ENCODE measurements at regions not wholly inside any gene's neighbourhood (a gene's known extent, or its start where the extent isn't known, plus 50 kb on each side); places are given as distances from the start of the nearest gene placed in this dataset.
"Not testable (repeated sequence)": the region's sequence is repeated elsewhere in the genome, so short reads cannot be mapped to it uniquely, and the experiment has no call there.

GRCh38 chr7:3135626-3136025, 92.0 kb upstream of the CARD11 start:
- no peak for DNase-seq (ENCODE audit: low read depth)
- H3K4me3 ChIP-seq (ENCODE audit: low read depth, low read length), result no peak overlapping the region
- no peak for TF ChIP-seq CTCF (IDR thresholded peaks at IDR 0.05; ENCODE audit: low read depth, low read length, missing control alignments)

DNA sequence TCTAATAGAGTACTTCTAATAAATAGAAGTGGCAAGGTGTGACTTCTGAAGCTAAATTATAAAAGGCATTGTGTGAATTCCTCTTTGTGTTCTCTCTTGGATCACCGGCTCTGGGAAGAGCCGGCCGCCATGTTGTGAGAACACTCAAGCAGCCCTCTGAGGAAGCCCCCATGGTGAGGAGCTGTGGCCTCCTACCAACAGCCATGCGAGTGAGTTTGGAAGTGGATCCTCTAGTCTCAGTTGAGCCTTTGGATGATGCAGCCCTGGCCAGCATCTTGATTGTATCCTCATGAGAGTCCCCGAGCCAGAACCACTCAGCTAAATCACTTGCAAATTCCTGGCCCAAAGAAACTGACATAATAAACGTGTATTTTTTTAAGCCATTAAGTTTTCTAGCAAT, 94.5 kb upstream of the CARD11 start:
- no peak for DNase-seq (ENCODE audit: low read depth)
- no peak for TF ChIP-seq CTCF (IDR thresholded peaks at IDR 0.05; ENCODE audit: low read depth, low read length, missing control alignments)
- no peak overlapping the region for H3K4me3 ChIP-seq (ENCODE audit: low read depth, low read length)

DNA sequence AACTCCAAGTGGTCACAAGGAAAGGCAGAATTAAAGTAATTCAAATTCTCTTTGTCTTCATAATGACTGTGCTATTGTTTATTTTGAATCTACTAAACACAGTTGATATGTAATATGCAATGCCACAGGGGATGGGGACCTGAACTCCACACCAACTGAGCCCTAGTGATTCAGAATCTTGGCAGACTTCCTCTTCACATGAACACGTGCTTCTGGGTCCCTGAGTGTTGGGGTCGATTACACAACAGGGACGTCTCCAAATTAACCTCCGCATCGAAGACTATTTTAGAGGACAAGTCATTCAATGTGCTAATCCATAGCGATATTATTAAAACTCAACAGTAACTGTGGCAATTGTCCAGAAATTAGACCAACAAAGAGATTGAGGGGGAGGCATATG, 95.3 kb upstream of the CARD11 start:
- DNase-seq (ENCODE audit: low read depth), result no peak
- no peak for TF ChIP-seq CTCF (IDR thresholded peaks at IDR 0.05; ENCODE audit: low read depth, low read length, missing control alignments)

DNA sequence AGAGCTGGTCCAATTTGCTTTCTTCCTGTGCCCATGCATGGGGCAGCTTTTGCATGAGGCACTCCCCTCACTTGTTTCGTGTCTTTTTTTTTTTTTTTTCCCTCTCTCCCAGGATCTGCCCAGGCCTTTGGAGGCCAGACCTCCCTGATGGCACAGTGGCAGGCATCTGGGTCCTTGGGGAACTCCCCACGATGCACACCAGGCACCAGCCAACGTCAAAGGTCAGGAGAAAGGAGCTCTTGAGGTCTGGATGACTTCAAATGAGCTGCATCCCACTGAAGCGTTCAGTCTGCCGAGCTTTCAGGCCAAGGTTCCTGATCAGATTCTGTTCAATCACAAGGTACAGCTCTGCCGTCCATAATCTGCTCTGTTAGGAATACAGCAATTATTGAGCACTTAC, 97.2 kb upstream of the CARD11 start:
- DNase-seq (ENCODE audit: low read depth), result no peak
- no peak for TF ChIP-seq CTCF (IDR thresholded peaks at IDR 0.05; ENCODE audit: low read depth, low read length, missing control alignments)
- no peak overlapping the region for H3K4me3 ChIP-seq (ENCODE audit: low read depth, low read length)

More for the DNA sequence above, 95.3 kb upstream of the CARD11 start:
- no peak overlapping the region for H3K4me3 ChIP-seq (ENCODE audit: low read depth, low read length)

- H3K4me3 ChIP-seq (ENCODE audit: low read depth, low read length), result no peak overlapping the region
- no peak for DNase-seq (ENCODE audit: low read depth)
- TF ChIP-seq CTCF (IDR thresholded peaks at IDR 0.05; ENCODE audit: low read depth, low read length, missing control alignments), result no peak
Measured at GRCh38 chr7:3141326-3141725, 97.7 kb upstream of the CARD11 start.

DNA sequence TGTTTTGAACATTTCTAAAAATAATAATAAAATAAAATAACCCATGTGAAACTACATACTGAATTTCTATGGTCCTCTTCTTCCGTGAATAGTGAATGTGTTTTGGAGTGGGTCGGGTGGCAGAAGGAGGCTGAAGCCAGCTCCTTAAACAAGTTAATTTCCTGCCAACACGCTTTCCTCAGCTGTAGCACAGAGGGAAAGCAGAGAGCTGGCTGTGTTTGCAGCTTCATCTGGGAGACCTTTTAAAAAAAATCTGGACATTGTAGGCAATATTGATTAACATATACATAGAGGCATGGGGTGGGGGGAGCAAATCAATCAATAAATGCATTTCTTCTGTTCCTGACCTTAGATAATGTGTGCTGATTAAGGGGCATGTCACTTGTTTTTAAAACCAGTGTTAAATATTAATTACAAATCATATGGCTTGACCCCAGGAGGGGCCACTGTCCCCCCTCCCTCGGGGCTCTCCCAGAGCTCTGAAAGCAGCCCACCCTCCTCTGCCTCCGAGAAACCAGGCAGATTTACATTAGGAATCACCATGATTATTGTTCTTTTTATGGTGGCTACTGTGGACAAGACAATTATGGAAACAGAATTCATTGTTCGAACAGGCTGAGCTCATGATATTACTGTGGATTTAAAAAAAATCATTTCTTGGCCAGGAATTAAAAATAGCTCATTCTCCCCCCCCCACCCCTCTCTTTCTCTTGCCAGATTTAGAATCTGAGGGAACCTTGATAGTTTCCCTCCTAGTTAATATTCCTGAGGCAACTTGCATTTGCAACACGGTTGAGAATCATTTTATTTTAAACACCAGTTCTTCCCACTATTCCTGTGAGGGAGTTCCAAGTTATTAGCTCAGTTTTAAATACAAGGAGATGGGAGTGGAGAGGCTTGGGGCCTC, 100.5 kb upstream of the CARD11 start:
- TF ChIP-seq CTCF (IDR thresholded peaks at IDR 0.05; ENCODE audit: low read depth, low read length, missing control alignments), result no peak
- no peak overlapping the region for H3K4me3 ChIP-seq (ENCODE audit: low read depth, low read length)
- DNase-seq (ENCODE audit: low read depth), result no peak

- DNase-seq (ENCODE audit: low read depth), result not testable (repeated sequence)
Measured at GRCh38 chr7:3144776-3145125, 101.1 kb upstream of the CARD11 start.

More at GRCh38 chr7:3144776-3145125, 101.1 kb upstream of the CARD11 start:
- H3K4me3 ChIP-seq (ENCODE audit: low read depth, low read length), result not testable (repeated sequence)
